Colonic mucosa (tissue), 4 donors: ENCODE measurements at regions not wholly inside any gene's neighbourhood (a gene's known extent, or its start where the extent isn't known, plus 50 kb on each side); places are given as distances from the start of the nearest gene placed in this dataset.
"Not testable (repeated sequence)": the region's sequence is repeated elsewhere in the genome, so short reads cannot be mapped to it uniquely, and the experiment has no call there.

Source experiments
- DNase-seq: peaks from one replicate; pipeline ENCODE4 v3.0.0-alpha.2; 2020
- H3K27ac ChIP-seq: fragments of 200-600 bp; one replicate; pipeline ENCODE4 v1.8.0; 2021
- H3K27me3 ChIP-seq: fragments of 200-600 bp; one replicate; pipeline ENCODE4 v1.8.0; 2021
- H3K36me3 ChIP-seq: fragments of 200-600 bp; one replicate; pipeline ENCODE4 v1.8.0; 2021
- H3K4me1 ChIP-seq: fragments of 200-600 bp; one replicate; pipeline ENCODE4 v1.8.0; 2021; ENCODE audit warnings: mild to moderate bottlenecking
- H3K4me3 ChIP-seq: fragments of 200-600 bp; one replicate; pipeline ENCODE4 v1.8.0; 2021
- H3K9ac ChIP-seq, 2 donors: one replicate each; pipeline ENCODE4 v1.7.0; 2013; ENCODE audit warnings: control low read depth in 2 of 2, low read depth in 2 of 2, low read length in 2 of 2
- H3K9me3 ChIP-seq: fragments of 200-600 bp; one replicate; pipeline ENCODE4 v1.8.0; 2021
- CTCF ChIP-seq: fragments of 200-600 bp; IDR thresholded peaks from one replicate; pipeline ENCODE4 v1.8.0; 2022; ENCODE audit warnings: antibody characterized with exemption, mild to moderate bottlenecking
- intact Hi-C: fragments of 100-400 bp; cut with DNase I; formaldehyde crosslinking; loops from one replicate; pipeline ENCODE4 v1.14.1; 2022
- donor health status: healthy.
- donor health status: DM: no; HTN: no; CAD: no.
- donor health status: DM: no; HTN: no; CAD: no.

GRCh38 chr5:3326841-3327232 lies 268.8 kb upstream of the IRX1 start:
- Histone ChIP-seq H3K9me3 (no peaks in the 10 kb centered on the region), H3K4me1 (no peaks in the 10 kb centered on the region), H3K27me3 (no peaks in the 10 kb centered on the region), H3K4me3 (no peak overlapping the region), H3K36me3 (no peaks in the 10 kb centered on the region), H3K27ac (no peak overlapping the region), H3K9ac (no peak overlapping the region)
- TF ChIP-seq CTCF, result no peak
- intact Hi-C loops, result no loop called here
- no peak for DNase-seq

GRCh38 chr5:3325972-3326840 lies 269.4 kb upstream of the IRX1 start:
- no peaks in the 10 kb centered on the region for H3K36me3 ChIP-seq
- no peak overlapping the region for H3K4me3 ChIP-seq
- no peaks in the 10 kb centered on the region for H3K4me1 ChIP-seq
- no peak for TF ChIP-seq CTCF
- H3K9me3 ChIP-seq, result no peaks in the 10 kb centered on the region
- H3K9ac ChIP-seq, result no peak overlapping the region
- H3K27me3 ChIP-seq, result no peaks in the 10 kb centered on the region
- no peak overlapping the region for H3K27ac ChIP-seq
- no peak for DNase-seq
- intact Hi-C loops, result no loop called here

GRCh38 chr5:3325201-3325971 lies 270.2 kb upstream of the IRX1 start:
- H3K4me3 ChIP-seq, result no peak overlapping the region
- no peaks in the 10 kb centered on the region for H3K4me1 ChIP-seq
- DNase-seq, result no peak
- H3K27ac ChIP-seq, result no peak overlapping the region
- H3K9me3 ChIP-seq, result no peaks in the 10 kb centered on the region
- H3K27me3 ChIP-seq, result no peaks in the 10 kb centered on the region
- H3K36me3 ChIP-seq, result no peaks in the 10 kb centered on the region
- H3K9ac ChIP-seq, result no peak overlapping the region
- intact Hi-C loops, result no loop called here
- no peak for TF ChIP-seq CTCF

- no peak for DNase-seq
- Histone ChIP-seq H3K9me3 (no peaks in the 10 kb centered on the region), H3K27me3 (no peaks in the 10 kb centered on the region), H3K36me3 (no peaks in the 10 kb centered on the region), H3K9ac (no peak overlapping the region), H3K27ac (no peak overlapping the region), H3K4me3 (no peak overlapping the region), H3K4me1 (no peaks in the 10 kb centered on the region)
- intact Hi-C loops, result no loop called here
- no peak for TF ChIP-seq CTCF
These were observed 271.1 kb upstream of the IRX1 start for GRCh38 chr5:3324421-3325101.

GRCh38 chr5:3323966-3324365 lies 271.7 kb upstream of the IRX1 start:
- DNase-seq, result not testable (repeated sequence)

More at GRCh38 chr5:3323966-3324365, 271.7 kb upstream of the IRX1 start:
- intact Hi-C loops, H3K9ac ChIP-seq, H3K27ac ChIP-seq, H3K9me3 ChIP-seq, H3K4me1 ChIP-seq, H3K36me3 ChIP-seq, H3K4me3 ChIP-seq, H3K27me3 ChIP-seq: not testable (repeated sequence)
